H9 (cell line): ENCODE measurements at regions not wholly inside any gene's neighbourhood (a gene's known extent, or its start where the extent isn't known, plus 50 kb on each side); places are given as distances from the start of the nearest gene placed in this dataset.

Source experiments
- DNase-seq: peaks from one replicate; pipeline ENCODE4 v3.0.0-alpha.2; 2017
- H2AFZ ChIP-seq: one replicate; pipeline ENCODE4 v1.6.1; 2013; ENCODE audit warnings: mild to moderate bottlenecking, low read length, control low read depth, moderate library complexity
- H2AK5ac ChIP-seq: 2 replicates; pipeline ENCODE4 v1.6.1; 2013; ENCODE audit warnings: low read length, control low read depth, mixed read lengths; ENCODE audit not compliant: insufficient read length
- H2BK120ac ChIP-seq: one replicate; pipeline ENCODE4 v1.6.1; 2013; ENCODE audit warnings: low read depth, mild to moderate bottlenecking, low read length, control low read depth, inconsistent platforms; ENCODE audit not compliant: poor library complexity, severe bottlenecking
- H2BK12ac ChIP-seq: 2 replicates; pipeline ENCODE4 v1.6.1; 2013; ENCODE audit warnings: low read length, control low read depth, mixed read lengths, low read depth; ENCODE audit not compliant: insufficient read length
- H2BK15ac ChIP-seq: 2 replicates; pipeline ENCODE4 v1.6.1; 2013; ENCODE audit warnings: low read depth, low read length, control low read depth
- H2BK20ac ChIP-seq: one replicate; pipeline ENCODE4 v1.6.1; 2013; ENCODE audit warnings: low read depth, mild to moderate bottlenecking, low read length, control low read depth, inconsistent platforms; ENCODE audit not compliant: poor library complexity, severe bottlenecking
- H2BK5ac ChIP-seq: 2 replicates; pipeline ENCODE4 v1.6.1; 2013; ENCODE audit warnings: low read length, control low read depth, mixed read lengths; ENCODE audit not compliant: insufficient read length
- H3K14ac ChIP-seq: 2 replicates; pipeline ENCODE4 v1.6.1; 2013; ENCODE audit warnings: low read length, control low read depth; ENCODE audit not compliant: insufficient read depth
- H3K18ac ChIP-seq: 2 replicates; pipeline ENCODE4 v1.6.1; 2013; ENCODE audit warnings: low read depth, mild to moderate bottlenecking, mixed read lengths, low read length, control low read depth; ENCODE audit not compliant: insufficient read length
- H3K23ac ChIP-seq: 2 replicates; pipeline ENCODE4 v1.6.1; 2013; ENCODE audit warnings: low read length, control low read depth, mixed read lengths, low read depth; ENCODE audit not compliant: insufficient read length
- H3K23me2 ChIP-seq: 2 replicates; pipeline ENCODE4 v1.6.1; 2013; ENCODE audit warnings: low read depth, mild to moderate bottlenecking, mixed read lengths, low read length, control low read depth; ENCODE audit not compliant: insufficient read length, poor library complexity, severe bottlenecking
- H3K27ac ChIP-seq: 2 replicates; pipeline ENCODE4 v1.5.1; 2013; ENCODE audit warnings: low read length, control low read depth, mixed read lengths, low read depth; ENCODE audit not compliant: insufficient read length
- H3K27me3 ChIP-seq: 2 replicates; pipeline ENCODE4 v1.6.1; 2013; ENCODE audit warnings: low read length, control low read depth, inconsistent platforms; ENCODE audit not compliant: insufficient read depth
- H3K4ac ChIP-seq: 2 replicates; pipeline ENCODE4 v1.6.1; 2013; ENCODE audit warnings: low read depth, mild to moderate bottlenecking, control low read depth, inconsistent platforms, low read length, moderate library complexity
- H3K4me1 ChIP-seq: 2 replicates; pipeline ENCODE4 v1.6.1; 2013; ENCODE audit warnings: low read length, control low read depth, inconsistent platforms; ENCODE audit not compliant: insufficient read depth
- H3K4me2 ChIP-seq: 2 replicates; pipeline ENCODE4 v1.6.1; 2013; ENCODE audit warnings: low read length, control low read depth, mixed read lengths; ENCODE audit not compliant: insufficient read length, insufficient read depth
- H3K56ac ChIP-seq: 2 replicates; pipeline ENCODE4 v1.6.1; 2013; ENCODE audit warnings: low read depth, mild to moderate bottlenecking, mixed read lengths, low read length, control low read depth; ENCODE audit not compliant: insufficient read length
- H3K79me1 ChIP-seq: 2 replicates; pipeline ENCODE4 v1.6.1; 2013; ENCODE audit warnings: low read depth, mild to moderate bottlenecking, moderate library complexity, low read length, control low read depth, inconsistent platforms; ENCODE audit not compliant: insufficient read depth, poor library complexity, severe bottlenecking
- H3K79me2 ChIP-seq: 2 replicates; pipeline ENCODE4 v1.6.1; 2013; ENCODE audit warnings: low read length, control low read depth, inconsistent platforms; ENCODE audit not compliant: insufficient read depth
- H3K9ac ChIP-seq: 2 replicates; pipeline ENCODE4 v1.6.1; 2013; ENCODE audit warnings: low read length, control low read depth, mixed read lengths; ENCODE audit not compliant: insufficient read length; ENCODE audit errors: extremely low read depth
- H3K9me3 ChIP-seq: one replicate; pipeline ENCODE4 v1.6.1; 2013; ENCODE audit warnings: low read depth, low read length, inconsistent platforms; ENCODE audit not compliant: control insufficient read depth
- H3T11ph ChIP-seq: one replicate; pipeline ENCODE4 v1.6.1; 2013; ENCODE audit warnings: mild to moderate bottlenecking, low read length, control low read depth, inconsistent platforms
- H4K20me1 ChIP-seq: one replicate; pipeline ENCODE4 v1.6.1; 2013; ENCODE audit not compliant: control insufficient read depth, insufficient read length, insufficient read depth
- H4K5ac ChIP-seq: 2 replicates; pipeline ENCODE4 v1.6.1; 2013; ENCODE audit warnings: low read depth, mild to moderate bottlenecking, mixed read lengths, low read length, control low read depth; ENCODE audit not compliant: insufficient read length
- H4K8ac ChIP-seq: replicated peaks from 2 replicates; pipeline ENCODE4 v1.6.1; 2013; ENCODE audit warnings: low read length, control low read depth, mixed read lengths, low read depth; ENCODE audit not compliant: insufficient read length
- H4K91ac ChIP-seq: 2 replicates; pipeline ENCODE4 v1.6.1; 2013; ENCODE audit warnings: low read depth, mild to moderate bottlenecking, moderate library complexity, mixed read lengths, low read length, control low read depth; ENCODE audit not compliant: insufficient read length
- H3K27ac Mint-ChIP-seq, 3 experiments: 2 replicates in 2 of 3; 3 replicates in 1 of 3; pipeline ENCODE4 v1.8.0; 2020 to 2021; ENCODE audit warnings: mixed read lengths in 3 of 3, mild to moderate bottlenecking in 1 of 3, moderate library complexity in 1 of 3
- H3K27me3 Mint-ChIP-seq: 2 replicates; pipeline ENCODE4 v1.8.0; 2021; ENCODE audit warnings: low read depth, mild to moderate bottlenecking, moderate library complexity, mixed read lengths
- H3K36me3 Mint-ChIP-seq, 3 experiments: 2 replicates in 2 of 3; 3 replicates in 1 of 3; pipeline ENCODE4 v1.8.0; 2020 to 2021; ENCODE audit warnings: low read depth in 3 of 3, mixed read lengths in 3 of 3; ENCODE audit not compliant: insufficient read depth in 1 of 3
- H3K4me1 Mint-ChIP-seq, 2 experiments: 2 replicates each; pipeline ENCODE4 v1.8.0; 2020; ENCODE audit warnings: mixed read lengths in 2 of 2
- H3K4me3 Mint-ChIP-seq, 2 experiments: 2 replicates in 1 of 2; 3 replicates in 1 of 2; pipeline ENCODE4 v1.8.0; 2020 to 2021; ENCODE audit warnings: mild to moderate bottlenecking in 2 of 2, mixed read lengths in 2 of 2, moderate library complexity in 1 of 2
- H3K9me3 Mint-ChIP-seq, 2 experiments: 2 replicates in 1 of 2; 3 replicates in 1 of 2; pipeline ENCODE4 v1.8.0; 2020; ENCODE audit warnings: mild to moderate bottlenecking in 2 of 2, mixed read lengths in 2 of 2, moderate library complexity in 1 of 2
- CTCF ChIP-seq: fragments of 200-600 bp; sonication (generic); conservative IDR thresholded peaks from 3 replicates; pipeline ENCODE4 v1.8.0; 2021; ENCODE audit warnings: antibody characterized with exemption, mild to moderate bottlenecking
- WGBS: extraction: QIAGEN DNeasy Blood & Tissue Kit; methylation state at CpG from one replicate; pipeline ENCODE4 v1.1.7; 2013; ENCODE audit warnings: missing lambda C conversion rate, low lambda C conversion rate, mixed read lengths; ENCODE audit not compliant: insufficient read length; ENCODE audit errors: extremely low coverage; 5-methylcytosine and 5-hydroxymethylcytosine counted together

GRCh38 chr5:174309131-174309795 is 263.8 kb downstream of the NSG2 start:
- H3K9me3 Mint-ChIP-seq: no peaks in the 10 kb centered on the region
- WGBS: no CpG with 5 or more reads among the region's 14 CpGs

More at GRCh38 chr5:174309131-174309795, 263.8 kb downstream of the NSG2 start:
- Histone ChIP-seq H2BK20ac (no peak overlapping the region), H3K4me1 (no peaks in the 10 kb centered on the region), H3K14ac (no peak overlapping the region), H2AK5ac (no peak overlapping the region), H4K5ac (no peak overlapping the region), H3K79me2 (no peaks in the 10 kb centered on the region), H3T11ph (no peak overlapping the region), H3K27ac (no peak overlapping the region), H2BK5ac (no peak overlapping the region), H3K4ac (no peak overlapping the region), H2BK120ac (no peak overlapping the region), H3K23ac (no peak overlapping the region), H4K20me1 (no peaks in the 10 kb centered on the region), H3K79me1 (no peaks in the 10 kb centered on the region), H2BK12ac (no peak overlapping the region), H4K8ac (no peak overlapping the region), H3K23me2 (no peaks in the 10 kb centered on the region), H2AFZ (no peak overlapping the region), H3K9me3 (no peaks in the 10 kb centered on the region), H4K91ac (no peak overlapping the region), H3K56ac (no peak overlapping the region), H3K27me3 (no peaks in the 10 kb centered on the region; the same call in 1 of the 2 replicates), H3K9ac (no peak overlapping the region), H3K4me2 (no peak overlapping the region), H3K18ac (no peak overlapping the region), H2BK15ac (no peak overlapping the region)
- H3K4me1 Mint-ChIP-seq: peaks cover 2 to 9% of the 10 kb centered on the region in 2 experiments
- DNase-seq: peak; percentile 22
- H3K27me3 Mint-ChIP-seq: peaks cover 26% of the 10 kb centered on the region
- H3K36me3 Mint-ChIP-seq: no peaks in the 10 kb centered on the region; a peak in 1 of 7 replicates
- no peak overlapping the region for H3K4me3 Mint-ChIP-seq
- H3K27ac Mint-ChIP-seq: no peak overlapping the region
- no peak for TF ChIP-seq CTCF
